ENCODE measurements at regions not wholly inside any gene's neighbourhood (a gene's known extent, or its start where the extent isn't known, plus 50 kb on each side); places are given as distances from the start of the nearest gene placed in this dataset.

- TF ChIP-seq CTCF (conservative IDR thresholded peaks at IDR 0.05; ENCODE audit: low read depth, low read length) (no peak), EZH2 (IDR thresholded peaks at IDR 0.05; ENCODE audit: borderline replicate concordance, low read depth, low read length, poor library complexity, severe bottlenecking) (no peak)
Measured at GRCh38 chr2:118322406-118322805, 234.1 kb downstream of the INSIG2 start.

Data from A673 (cell line).